HepG2 (cell line): ENCODE measurements at regions not wholly inside any gene's neighbourhood (a gene's known extent, or its start where the extent isn't known, plus 50 kb on each side); places are given as distances from the start of the nearest gene placed in this dataset.

Experiments
- ATAC-seq: fragments of 200-7000 bp; cut with Tn5 transposase; 3 replicates; pipeline ENCODE4 v1.9.1; 2020; ENCODE audit warnings: mild to moderate bottlenecking, moderate library complexity
- BruUV-seq: library from RNA; stranded (reverse); fragments of 400-500 nt; replicated peaks from 2 replicates; lab custom pipeline; 2021; lab: Mats Ljungman, UMichigan
- CTCF ChIA-PET: fragments of 300-600 bp; formaldehyde crosslinking; extraction: SDS; loops from one replicate; lab custom pipeline; 2021; ENCODE audit warnings: low total read pairs, inconsistent platforms, low intra/inter-chr PET ratio; lab: Yijun Ruan, JAX
- POLR2A ChIA-PET: fragments of 350-600 bp; sonication (Branson Sonifier 250); formaldehyde crosslinking; loops from one replicate; lab custom pipeline; 2020; ENCODE audit warnings: antibody characterized with exemption, inconsistent platforms; lab: Yijun Ruan, JAX
- DNase-seq: peaks from one replicate; pipeline ENCODE4 v3.0.0-alpha.2; 2015; ENCODE audit warnings: low spot score
- FAIRE-seq: peaks from 3 replicates; lab custom pipeline; 2011; peaks lifted over from hg19 to GRCh38; lab: Jason Lieb, UNC
- H2AFZ ChIP-seq: one replicate; pipeline ENCODE4 v1.6.1; 2011; ENCODE audit warnings: low read length, inconsistent platforms
- H3K27ac ChIP-seq: fragments of 300-600 bp; 3 replicates; pipeline ENCODE4 v1.8.0; 2011; ENCODE audit warnings: mixed run types, mild to moderate bottlenecking, mixed read lengths, low read length, inconsistent platforms; ENCODE audit not compliant: insufficient read depth; ENCODE audit errors: extremely low read length
- H3K27me3 ChIP-seq, 2 experiments: fragments of 200-600 bp in 1 of 2; 2 replicates in 1 of 2; 3 replicates in 1 of 2; pipeline versions ENCODE4 v1.6.0 to v1.8.0; 2011; ENCODE audit warnings: low read length in 2 of 2, mild to moderate bottlenecking in 2 of 2, moderate library complexity in 2 of 2, inconsistent platforms in 1 of 2; ENCODE audit not compliant: insufficient read depth in 2 of 2, control insufficient read depth in 1 of 2
- H3K36me3 ChIP-seq, 2 experiments: fragments of 200-600 bp in 1 of 2; replicated peaks in 1 of 2; 2 replicates in 1 of 2; 3 replicates in 1 of 2; pipeline versions ENCODE4 v1.5.1 to v1.8.0; 2011; ENCODE audit warnings: low read length in 2 of 2, inconsistent platforms in 1 of 2; ENCODE audit not compliant: insufficient read depth in 2 of 2, control insufficient read depth in 1 of 2
- H3K4me1 ChIP-seq: 2 replicates; pipeline ENCODE4 v1.5.1; 2012; ENCODE audit warnings: low read length, inconsistent platforms; ENCODE audit not compliant: insufficient read depth
- H3K4me2 ChIP-seq: 2 replicates; pipeline ENCODE4 v1.6.0; 2011; ENCODE audit warnings: low read depth, low read length, inconsistent platforms
- H3K4me3 ChIP-seq, 3 experiments: fragments of 200-600 bp in 1 of 3; sonication (generic), shearing (Covaris generic) in 1 of 3; replicated peaks in 1 of 3; 2 replicates each; pipeline ENCODE4 v1.5.1; 2011 to 2016; ENCODE audit warnings: low read length in 3 of 3, inconsistent platforms in 2 of 3, low read depth in 2 of 3, mild to moderate bottlenecking in 2 of 3, control low read depth in 1 of 3, mixed read lengths in 1 of 3; ENCODE audit not compliant: insufficient read depth in 1 of 3
- H3K79me2 ChIP-seq: one replicate; pipeline ENCODE4 v1.6.1; 2011; ENCODE audit warnings: low read length, inconsistent platforms; ENCODE audit not compliant: insufficient read depth
- H3K9ac ChIP-seq: 2 replicates; pipeline ENCODE4 v1.6.0; 2011; ENCODE audit warnings: mild to moderate bottlenecking, low read depth, low read length, inconsistent platforms; ENCODE audit not compliant: insufficient read depth
- H3K9me3 ChIP-seq: 2 replicates; pipeline ENCODE4 v1.5.1; 2012; ENCODE audit warnings: mild to moderate bottlenecking, low read length
- H4K20me1 ChIP-seq: 2 replicates; pipeline ENCODE4 v1.6.0; 2011; ENCODE audit warnings: inconsistent platforms, mild to moderate bottlenecking, low read length, moderate library complexity; ENCODE audit not compliant: insufficient read depth
- KIAA2018 ChIP-seq: sonication (generic); formaldehyde crosslinking; IDR thresholded peaks from 2 replicates; pipeline ENCODE4 v1.5.0; 2020; ENCODE audit warnings: mild to moderate bottlenecking, missing genetic modification reagents, borderline replicate concordance
- MBNL3 ChIP-seq: fragments of 250-450 bp; sonication (Bioruptor Pico); conservative IDR thresholded peaks from 2 replicates; pipeline ENCODE4 v1.8.0; 2022; ENCODE audit warnings: mild to moderate bottlenecking, inconsistent platforms
- TARDBP ChIP-seq: sonication (generic); formaldehyde crosslinking; IDR thresholded peaks from 2 replicates; pipeline ENCODE4 v1.8.0; 2022; ENCODE audit warnings: mild to moderate bottlenecking, missing genetic modification reagents
- ZBTB14 ChIP-seq: sonication (generic); formaldehyde crosslinking; IDR thresholded peaks from 2 replicates; pipeline ENCODE4 v1.4.0; 2020; ENCODE audit warnings: missing genetic modification reagents
- ZNF30 ChIP-seq: sonication (generic); formaldehyde crosslinking; IDR thresholded peaks from 2 replicates; pipeline ENCODE4 v1.5.0; 2020; ENCODE audit warnings: mild to moderate bottlenecking, missing genetic modification reagents
- ZNF496 ChIP-seq: sonication (generic); formaldehyde crosslinking; IDR thresholded peaks from 2 replicates; pipeline ENCODE4 v1.8.1; 2023; ENCODE audit warnings: mild to moderate bottlenecking, moderate library complexity, missing genetic modification reagents; ENCODE audit not compliant: insufficient replicate concordance
- ZNF776 ChIP-seq: sonication (generic); formaldehyde crosslinking; IDR thresholded peaks from 2 replicates; pipeline ENCODE4 v1.4.0; 2020; ENCODE audit warnings: mild to moderate bottlenecking, missing genetic modification reagents
- ZNF841 ChIP-seq: sonication (generic); formaldehyde crosslinking; IDR thresholded peaks from 2 replicates; pipeline ENCODE4 v1.8.1; 2023; ENCODE audit warnings: missing genetic modification reagents, borderline replicate concordance
- in situ Hi-C: cut with HindIII; loops from 2 replicates; pipeline ENCODE4 v1.10.0; 2017; ENCODE audit warnings: low pct_unique_long_range_greater_than_20kb; ENCODE audit not compliant: extremely low pct_ligation_motif_present
- intact Hi-C: fragments of 100-400 bp; cut with micrococcal nuclease; formaldehyde crosslinking; loops from one replicate; pipeline ENCODE4 v1.10.0; 2022; ENCODE audit not compliant: unreplicated experiment

DNA sequence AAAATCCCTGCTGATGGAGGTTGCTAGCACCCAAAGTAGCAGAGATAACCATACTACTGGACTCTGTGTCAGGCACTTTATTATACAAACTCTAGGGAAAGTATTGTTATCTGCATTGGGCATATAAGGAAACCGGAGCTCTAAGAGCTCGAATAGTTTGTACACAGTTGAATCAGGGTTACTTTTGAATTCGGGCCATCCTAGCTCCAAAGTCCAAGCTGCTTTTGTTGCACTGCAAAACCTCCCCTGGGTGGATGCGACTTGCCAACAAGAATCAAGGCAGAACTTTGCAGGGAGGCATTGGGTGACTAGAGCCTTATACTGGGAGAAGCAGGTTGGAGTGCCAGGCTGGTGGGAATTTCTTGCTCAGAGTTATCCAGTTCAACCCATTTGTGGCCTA lies 435.1 kb downstream of the SPATA31D1 start (continued):
- TF ChIP-seq ZNF496 (no peak), ZBTB14 (CRISPR knock-in tag) (no peak), TARDBP (CRISPR knock-in tag) (no peak), ZNF776 (CRISPR knock-in tag) (no peak), ZNF841 (CRISPR knock-in tag) (no peak), MBNL3 (CRISPR knock-in tag) (no peak), ZNF30 (no peak)

DNA sequence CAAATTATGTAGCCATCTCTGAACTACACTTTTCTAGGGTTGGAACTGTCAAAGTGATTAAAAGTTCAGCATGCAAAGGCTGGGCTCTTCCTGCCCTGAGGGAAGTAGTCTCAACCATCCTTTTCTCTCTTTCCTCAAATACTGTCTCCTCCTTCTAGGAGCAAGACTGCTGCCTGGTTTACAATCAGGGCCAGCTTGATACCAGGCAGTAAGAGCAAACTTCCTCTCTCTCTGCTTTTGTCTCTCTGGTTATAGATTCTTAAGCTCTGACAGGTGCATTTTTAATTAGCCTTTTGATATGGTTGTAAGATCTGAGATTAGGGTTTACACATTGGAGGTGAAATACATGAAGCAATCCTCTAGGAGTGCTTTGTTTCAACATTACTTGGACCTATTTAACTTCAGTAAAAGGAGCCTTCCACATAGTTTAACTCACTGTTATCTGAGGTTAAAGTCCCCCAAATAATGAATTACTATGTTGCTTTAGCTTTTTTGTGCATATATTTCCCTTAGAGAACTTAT lies 436.1 kb downstream of the SPATA31D1 start:
- ChIA-PET CTCF (no interaction called here), POLR2A (no interaction called here)
- Histone ChIP-seq H3K9me3 (no peaks in the 10 kb centered on the region), H3K27ac (no peak overlapping the region), H4K20me1 (no peaks in the 10 kb centered on the region), H3K27me3 (no peaks in the 10 kb centered on the region), H3K4me3 (no peak overlapping the region), H3K36me3 (no peaks in the 10 kb centered on the region), H3K9ac (no peak overlapping the region), H3K4me1 (no peaks in the 10 kb centered on the region), H3K4me2 (no peak overlapping the region), H3K79me2 (no peaks in the 10 kb centered on the region), H2AFZ (no peak overlapping the region)
- FAIRE-seq (no peak), ATAC-seq (no peak), DNase-seq (no peak)
- no TSS peak for BruUV-seq
- in situ Hi-C loops = no loop called here
- TF ChIP-seq KIAA2018 (CRISPR knock-in tag) = no peak
- intact Hi-C loops = no loop called here
